Transverse colon (tissue), 4 donors: ENCODE measurements at regions not wholly inside any gene's neighbourhood (a gene's known extent, or its start where the extent isn't known, plus 50 kb on each side); places are given as distances from the start of the nearest gene placed in this dataset.

Source experiments
- EP300 ChIP-seq: sonication (generic); formaldehyde crosslinking; IDR thresholded peaks from one replicate; pipeline ENCODE4 v1.6.1; 2017; ENCODE audit warnings: antibody characterized with exemption, low read depth
- POLR2A ChIP-seq: fragments of 450-650 bp; IDR thresholded peaks from one replicate; pipeline ENCODE4 v1.6.1; 2016; ENCODE audit warnings: antibody characterized with exemption, mild to moderate bottlenecking, moderate library complexity
- POLR2AphosphoS5 ChIP-seq, 3 donors: sonication (generic); formaldehyde crosslinking; IDR thresholded peaks; one replicate each; pipeline ENCODE4 v1.6.1; 2016; ENCODE audit warnings: antibody characterized with exemption in 3 of 3
- TF ChIP-seq, protein P1 (sequence below), 5 experiments: fragments of 200-600 bp in 3 of 5; fragments of 450-650 bp in 2 of 5; sonication (generic) in 3 of 5; IDR thresholded peaks; 1 replicate in 2 of 5; 2 replicates in 3 of 5; pipeline ENCODE4 v1.5.1; 2016 to 2017; ENCODE audit warnings: antibody characterized with exemption in 5 of 5, inconsistent platforms in 3 of 5, mild to moderate bottlenecking in 2 of 5, moderate library complexity in 1 of 5

GRCh38 chr3:154034797-154035330 is 86.3 kb upstream of the ARHGEF26 start:
- TF ChIP-seq, protein P1, sequence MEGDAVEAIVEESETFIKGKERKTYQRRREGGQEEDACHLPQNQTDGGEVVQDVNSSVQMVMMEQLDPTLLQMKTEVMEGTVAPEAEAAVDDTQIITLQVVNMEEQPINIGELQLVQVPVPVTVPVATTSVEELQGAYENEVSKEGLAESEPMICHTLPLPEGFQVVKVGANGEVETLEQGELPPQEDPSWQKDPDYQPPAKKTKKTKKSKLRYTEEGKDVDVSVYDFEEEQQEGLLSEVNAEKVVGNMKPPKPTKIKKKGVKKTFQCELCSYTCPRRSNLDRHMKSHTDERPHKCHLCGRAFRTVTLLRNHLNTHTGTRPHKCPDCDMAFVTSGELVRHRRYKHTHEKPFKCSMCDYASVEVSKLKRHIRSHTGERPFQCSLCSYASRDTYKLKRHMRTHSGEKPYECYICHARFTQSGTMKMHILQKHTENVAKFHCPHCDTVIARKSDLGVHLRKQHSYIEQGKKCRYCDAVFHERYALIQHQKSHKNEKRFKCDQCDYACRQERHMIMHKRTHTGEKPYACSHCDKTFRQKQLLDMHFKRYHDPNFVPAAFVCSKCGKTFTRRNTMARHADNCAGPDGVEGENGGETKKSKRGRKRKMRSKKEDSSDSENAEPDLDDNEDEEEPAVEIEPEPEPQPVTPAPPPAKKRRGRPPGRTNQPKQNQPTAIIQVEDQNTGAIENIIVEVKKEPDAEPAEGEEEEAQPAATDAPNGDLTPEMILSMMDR (IDR thresholded peaks at IDR 0.05), result no peak
- TF ChIP-seq POLR2AphosphoS5 (IDR thresholded peaks at IDR 0.05), result no peak
- no peak for TF ChIP-seq POLR2A
- no peak for TF ChIP-seq EP300
